GM18505 (cell line): ENCODE measurements at regions not wholly inside any gene's neighbourhood (a gene's known extent, or its start where the extent isn't known, plus 50 kb on each side); places are given as distances from the start of the nearest gene placed in this dataset.

ENCODE experiments used
- ATAC-seq: cut with Tn5 transposase; IDR thresholded peaks from one replicate; pipeline ENCODE4 v1.9.1; 2021; ENCODE audit not compliant: unreplicated experiment
- POLR2A ChIP-seq: IDR thresholded peaks from 4 replicates; pipeline ENCODE4 v1.6.1; 2011; ENCODE audit warnings: borderline replicate concordance; ENCODE audit not compliant: insufficient read depth, insufficient read length; ENCODE audit errors: extremely low read depth

DNA sequence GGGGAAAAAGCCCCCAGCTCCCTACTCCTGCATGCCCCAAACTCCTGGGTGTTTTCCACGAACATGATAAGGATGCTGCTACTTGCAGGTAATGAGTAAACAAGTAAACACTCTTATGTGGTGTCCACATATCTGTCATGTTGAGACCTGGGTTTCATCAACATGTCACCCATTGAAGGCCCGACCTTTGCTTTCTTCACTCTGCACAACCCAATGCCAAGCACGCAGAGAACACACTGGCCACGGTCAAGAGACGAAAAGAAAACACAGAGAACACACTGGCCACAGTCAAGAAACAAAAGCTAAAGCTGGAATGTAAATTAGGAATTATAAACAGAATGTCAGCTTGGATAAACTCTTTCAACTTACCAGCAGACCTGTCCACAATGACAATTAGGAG, 143.1 kb downstream of the TTC32 start:
- ATAC-seq, result no peak

DNA sequence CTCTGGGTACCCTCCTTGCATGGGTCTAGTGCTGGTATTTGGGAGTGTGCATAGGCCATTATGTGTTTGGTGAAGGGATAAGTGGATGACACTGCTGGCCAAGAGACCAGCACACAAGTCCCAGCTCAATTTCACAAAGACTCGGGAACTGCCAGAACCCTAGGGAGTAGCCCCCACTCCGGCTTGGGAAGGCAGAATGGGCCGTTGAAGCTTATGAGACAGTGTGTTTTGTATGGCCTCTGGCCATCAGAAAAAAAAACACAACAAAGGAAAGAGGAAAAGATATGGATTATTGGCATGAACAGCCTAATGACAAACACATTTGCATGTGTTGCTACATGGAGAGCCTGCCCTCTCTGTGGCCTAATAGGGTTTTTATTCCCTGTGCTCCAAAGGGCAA, 144.2 kb downstream of the TTC32 start:
- no peak for TF ChIP-seq POLR2A
- no peak for ATAC-seq

More for the DNA sequence above, 143.1 kb downstream of the TTC32 start:
- TF ChIP-seq POLR2A, result no peak

DNA sequence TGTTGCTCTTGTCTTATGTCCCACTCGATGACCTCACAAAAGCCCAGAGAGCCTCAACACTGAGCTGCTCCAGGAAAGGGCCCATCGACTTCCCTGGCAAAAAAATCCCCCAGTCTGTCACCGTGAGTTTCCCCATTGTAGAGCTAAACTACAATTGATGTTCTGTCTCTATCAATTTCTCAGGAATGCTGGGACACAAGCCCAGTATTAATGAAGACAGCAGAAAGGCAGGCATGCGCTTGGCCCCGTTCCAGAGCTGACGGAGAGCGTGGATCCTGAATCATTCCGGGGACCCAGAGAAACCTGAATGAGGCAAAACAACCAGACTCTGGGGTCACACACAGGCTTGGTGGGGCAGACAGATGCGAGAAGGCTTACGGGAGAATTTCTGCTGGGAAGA, 146.9 kb downstream of the TTC32 start:
- no peak for TF ChIP-seq POLR2A

DNA sequence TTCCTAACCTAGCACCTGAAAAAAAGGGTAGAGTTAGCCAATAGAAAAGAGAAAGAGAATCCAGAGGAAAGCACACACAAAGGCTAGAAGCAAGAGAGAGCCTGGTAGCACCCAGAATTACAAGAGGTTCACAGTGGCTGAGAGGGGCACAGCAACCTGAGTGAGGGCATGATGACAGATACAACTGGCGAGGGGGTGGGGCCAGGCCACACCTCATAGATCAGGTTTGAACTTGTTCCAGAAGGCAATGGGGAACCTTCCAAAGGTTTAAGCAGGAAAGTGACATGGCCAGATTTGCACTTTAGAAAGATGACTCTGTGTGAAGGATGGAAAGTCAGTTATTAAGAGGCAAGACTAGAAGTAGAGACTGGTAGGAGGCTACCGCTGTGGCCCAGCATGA, 148.0 kb downstream of the TTC32 start:
- ATAC-seq, result no peak
- TF ChIP-seq POLR2A, result no peak

More for the DNA sequence above, 146.9 kb downstream of the TTC32 start:
- no peak for ATAC-seq

DNA sequence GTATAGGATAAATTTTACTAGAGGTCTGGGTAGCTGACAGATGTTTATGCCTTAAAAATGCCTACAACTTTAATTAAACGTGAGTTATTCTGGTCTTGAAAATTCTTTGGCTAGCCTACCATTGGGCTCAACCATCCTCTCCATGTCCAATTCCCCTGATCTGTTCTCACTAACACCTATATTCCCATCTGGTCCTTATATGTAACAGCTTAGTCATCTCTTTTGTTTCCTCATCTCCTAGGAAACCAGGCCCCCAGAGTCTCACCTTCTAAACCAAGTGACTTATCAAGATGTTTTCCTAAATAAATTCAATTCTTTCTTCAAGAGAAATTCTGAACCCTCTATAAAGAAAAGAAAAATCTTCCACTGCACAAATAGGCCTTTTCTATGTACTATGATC, 148.5 kb downstream of the TTC32 start:
- no peak for TF ChIP-seq POLR2A
- ATAC-seq, result no peak

DNA sequence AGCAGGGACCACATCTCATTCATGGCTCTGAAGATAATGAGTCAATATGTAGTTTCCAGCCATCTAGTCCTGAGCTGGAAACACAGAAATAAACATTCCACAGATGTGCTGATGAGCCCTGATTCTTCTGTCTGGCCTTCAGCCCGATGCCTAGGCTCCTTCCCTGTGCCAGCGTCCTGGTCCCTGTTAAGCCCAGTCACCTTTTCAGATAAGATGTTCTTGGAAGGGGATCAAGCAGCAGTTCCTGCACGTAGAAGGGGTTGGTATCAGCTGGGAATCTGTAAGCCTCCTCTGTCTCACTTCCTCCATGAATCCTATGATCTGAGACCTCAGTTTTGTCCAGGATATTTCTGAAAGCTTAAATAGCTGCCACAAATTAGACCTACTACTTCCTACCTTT, 149.3 kb downstream of the TTC32 start:
- ATAC-seq, result no peak
- TF ChIP-seq POLR2A, result no peak

DNA sequence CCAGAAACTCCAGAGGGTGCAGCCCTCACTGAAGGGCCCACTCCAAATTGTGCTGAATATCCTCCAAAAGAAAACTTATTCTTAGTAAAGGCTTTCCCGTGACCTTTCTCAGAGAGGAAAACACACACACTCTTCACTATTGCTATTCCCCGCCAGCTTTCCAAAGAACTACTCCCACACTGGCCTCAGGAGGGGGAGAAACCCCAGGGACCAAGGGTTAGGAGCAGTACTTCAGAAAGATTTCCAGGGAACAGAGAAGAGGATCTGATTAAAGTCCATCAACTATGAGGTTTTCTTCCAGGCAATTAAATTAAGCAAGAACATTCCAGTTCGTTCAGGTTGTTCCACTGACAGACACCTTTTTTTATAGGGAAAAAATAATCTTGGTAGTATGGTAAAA, 150.2 kb downstream of the TTC32 start:
- TF ChIP-seq POLR2A, result no peak
- ATAC-seq, result no peak

DNA sequence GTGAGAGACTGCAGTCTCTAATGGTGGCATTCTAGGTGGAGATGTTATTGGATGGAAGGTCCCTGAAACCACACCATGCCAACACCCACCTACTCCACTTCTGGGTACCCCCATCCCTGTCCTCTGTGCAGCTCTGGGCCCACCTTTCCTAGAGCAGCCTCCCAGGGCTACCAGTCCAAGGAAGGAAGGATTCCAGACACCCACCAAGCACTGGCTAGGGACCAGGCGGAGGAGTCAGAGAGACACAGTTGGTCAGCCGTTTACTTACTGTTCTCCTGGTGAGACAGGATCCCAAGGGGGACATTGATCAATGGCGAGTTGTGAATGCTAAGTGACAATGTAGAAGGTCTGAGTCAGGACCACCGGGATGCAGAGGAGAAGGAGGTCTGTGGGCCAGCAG, 151.6 kb downstream of the TTC32 start:
- ATAC-seq, result no peak
- no peak for TF ChIP-seq POLR2A

DNA sequence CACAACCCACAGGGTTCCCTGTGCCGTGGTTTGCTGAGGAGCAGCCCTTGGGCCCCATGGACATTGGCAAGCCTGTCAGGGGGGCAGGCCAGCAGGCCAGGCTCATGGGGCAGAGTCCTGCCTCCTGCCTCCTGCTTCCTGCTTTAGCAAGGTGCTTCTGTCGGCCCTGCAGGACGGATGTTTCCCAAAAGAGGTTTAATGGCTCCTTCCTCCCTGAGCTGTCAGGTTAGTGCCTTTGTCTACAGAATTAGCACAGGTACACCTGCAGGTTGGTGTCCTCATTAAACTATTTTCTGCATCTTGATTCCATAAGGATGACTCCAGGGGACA, 152.3 kb downstream of the TTC32 start:
- ATAC-seq, result no peak
- TF ChIP-seq POLR2A, result no peak

DNA sequence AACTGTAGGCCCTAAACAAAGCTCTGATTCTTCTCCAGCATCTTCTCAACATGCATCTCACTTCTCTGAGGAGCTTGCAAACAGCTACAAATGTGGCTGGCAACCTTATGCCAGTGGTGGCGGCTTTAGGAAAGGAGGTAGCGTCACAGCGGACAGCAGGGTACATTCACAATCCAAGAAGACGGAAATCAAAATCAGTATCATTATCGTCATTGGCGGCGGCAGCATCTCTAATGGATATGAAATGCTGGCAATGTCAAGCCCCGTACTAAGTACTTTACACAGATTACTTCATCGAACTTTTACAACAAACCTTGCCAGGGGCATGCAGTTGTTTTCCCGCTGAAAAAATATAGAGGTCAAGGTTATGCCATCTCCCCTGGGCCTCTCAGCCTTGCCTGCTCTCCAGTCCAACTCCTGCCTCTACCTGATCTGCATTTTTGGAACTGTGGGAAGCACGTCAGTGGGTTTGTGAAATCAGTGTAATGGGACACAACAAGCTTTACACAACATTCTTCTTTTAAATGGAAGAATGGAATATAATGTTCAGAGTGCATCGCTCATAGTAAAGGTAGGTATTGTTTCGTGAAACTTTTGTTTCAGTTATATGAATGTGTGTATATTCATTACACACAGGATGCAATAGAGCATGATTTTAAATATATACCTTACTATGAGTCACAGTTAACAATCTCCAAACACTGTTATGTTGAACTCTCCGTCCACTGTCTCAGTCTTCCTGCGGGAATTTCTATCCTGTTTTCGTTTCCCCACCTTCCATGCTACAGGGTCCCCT, 152.9 kb downstream of the TTC32 start:
- ATAC-seq, result no peak
- TF ChIP-seq POLR2A, result no peak

DNA sequence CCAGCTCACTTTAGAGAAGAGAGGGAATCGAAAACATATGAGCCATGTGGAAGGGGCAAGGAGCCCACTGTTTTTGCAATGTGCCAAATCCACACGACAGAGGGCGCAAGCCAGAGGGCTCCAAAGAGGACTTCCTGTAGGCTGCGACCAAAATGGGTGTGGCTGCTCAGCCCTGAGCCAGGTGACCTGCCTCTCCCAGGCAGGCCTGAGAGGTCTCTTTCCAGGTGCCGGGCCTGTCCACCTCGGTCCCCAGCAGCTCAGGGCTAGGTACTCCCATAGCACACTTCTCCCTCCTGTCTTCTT, 153.8 kb downstream of the TTC32 start:
- TF ChIP-seq POLR2A, result no peak
- no peak for ATAC-seq

DNA sequence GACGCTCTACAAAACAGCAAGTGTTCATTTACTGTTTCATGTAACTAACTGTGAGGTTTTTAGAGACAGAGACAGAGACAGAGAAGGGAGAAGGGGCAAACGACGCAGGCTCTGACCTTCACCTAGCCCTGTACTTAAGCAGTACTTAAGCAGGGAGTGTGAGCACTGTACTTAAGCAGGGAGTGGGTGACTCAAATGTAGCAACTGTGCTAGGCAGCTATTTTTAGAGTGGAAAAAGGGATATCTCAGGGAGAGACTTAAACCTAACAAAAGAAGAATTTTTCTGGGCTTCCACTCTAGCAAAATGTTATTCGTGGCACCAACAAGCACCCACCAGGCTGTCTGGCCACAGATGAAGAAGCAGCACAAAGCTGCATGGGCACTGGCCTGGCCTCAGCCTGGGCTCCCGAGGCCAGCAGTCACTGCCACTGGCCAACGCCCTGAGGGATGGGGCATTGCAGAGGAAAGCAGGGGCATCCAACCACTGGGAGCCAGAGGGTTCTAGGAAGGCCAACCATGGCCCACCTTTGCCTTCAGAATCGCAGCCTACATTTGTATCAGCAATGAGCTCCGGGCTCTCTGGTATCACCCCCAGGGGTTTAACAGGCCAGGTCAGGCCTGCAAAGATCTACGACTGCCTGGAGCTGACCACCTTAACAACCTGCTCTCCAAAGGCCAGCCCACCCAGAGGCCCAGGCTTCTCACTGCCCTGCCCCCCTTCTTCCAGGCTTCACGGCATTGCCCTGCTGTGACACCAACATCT, 154.3 kb downstream of the TTC32 start:
- ATAC-seq, result no peak

DNA sequence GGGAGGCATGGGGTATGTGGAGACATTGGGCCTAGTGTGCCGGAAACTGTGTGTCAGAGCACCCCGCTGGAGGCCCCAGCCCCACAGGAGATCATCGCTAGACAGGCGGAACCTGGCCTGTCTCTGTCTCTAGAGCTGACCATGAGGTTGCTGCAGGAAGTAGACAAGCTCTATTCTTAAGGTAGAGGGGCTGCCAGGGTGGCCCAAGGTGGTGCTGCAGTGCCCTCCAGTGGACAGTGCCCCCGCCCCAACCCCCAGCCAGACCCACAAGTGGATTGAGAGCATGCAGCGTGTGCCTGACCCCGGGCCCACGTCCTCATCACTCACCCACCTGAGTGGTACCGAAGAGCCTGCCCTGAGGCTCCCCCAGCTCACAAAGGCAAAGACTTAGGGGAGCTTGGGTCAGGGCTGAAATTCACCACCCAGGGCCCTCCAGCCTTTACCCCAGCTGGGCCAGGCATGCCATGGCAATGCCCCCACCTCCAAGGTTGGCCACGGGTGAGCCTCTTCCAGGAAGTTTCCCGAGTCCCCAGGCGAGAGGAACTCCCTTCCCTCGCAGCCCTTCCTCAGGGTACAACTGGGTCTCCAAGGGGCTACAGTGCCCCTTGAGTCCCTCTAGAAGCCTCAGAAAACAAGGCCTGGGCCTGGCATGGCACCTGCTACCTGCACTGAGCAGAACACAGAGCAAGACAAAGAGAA, 155.0 kb downstream of the TTC32 start:
- no peak for ATAC-seq
- no peak for TF ChIP-seq POLR2A

More for the DNA sequence above, 154.3 kb downstream of the TTC32 start:
- no peak for TF ChIP-seq POLR2A

DNA sequence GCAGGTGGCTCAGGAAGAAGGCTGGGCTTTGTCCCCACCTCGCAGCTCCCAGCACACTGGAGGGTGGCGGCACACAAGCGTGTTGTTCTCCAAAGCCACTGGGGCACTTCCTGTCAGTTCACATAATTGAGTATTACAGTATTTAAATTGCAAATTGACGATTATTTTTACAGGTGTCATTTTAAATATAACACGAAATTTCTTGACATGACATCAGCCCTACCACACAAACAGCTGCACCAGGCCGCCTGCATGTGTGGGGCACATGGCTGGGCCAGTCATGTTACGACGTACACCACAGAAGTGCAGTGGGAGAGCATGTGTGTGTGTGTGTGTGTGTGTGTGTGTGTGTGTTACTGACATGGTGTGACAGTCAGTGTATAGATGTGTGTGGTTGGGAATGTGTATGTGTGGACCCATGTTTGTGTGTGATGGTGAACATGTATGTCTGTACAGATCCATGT, 155.6 kb downstream of the TTC32 start:
- ATAC-seq, result no peak
- TF ChIP-seq POLR2A, result no peak

DNA sequence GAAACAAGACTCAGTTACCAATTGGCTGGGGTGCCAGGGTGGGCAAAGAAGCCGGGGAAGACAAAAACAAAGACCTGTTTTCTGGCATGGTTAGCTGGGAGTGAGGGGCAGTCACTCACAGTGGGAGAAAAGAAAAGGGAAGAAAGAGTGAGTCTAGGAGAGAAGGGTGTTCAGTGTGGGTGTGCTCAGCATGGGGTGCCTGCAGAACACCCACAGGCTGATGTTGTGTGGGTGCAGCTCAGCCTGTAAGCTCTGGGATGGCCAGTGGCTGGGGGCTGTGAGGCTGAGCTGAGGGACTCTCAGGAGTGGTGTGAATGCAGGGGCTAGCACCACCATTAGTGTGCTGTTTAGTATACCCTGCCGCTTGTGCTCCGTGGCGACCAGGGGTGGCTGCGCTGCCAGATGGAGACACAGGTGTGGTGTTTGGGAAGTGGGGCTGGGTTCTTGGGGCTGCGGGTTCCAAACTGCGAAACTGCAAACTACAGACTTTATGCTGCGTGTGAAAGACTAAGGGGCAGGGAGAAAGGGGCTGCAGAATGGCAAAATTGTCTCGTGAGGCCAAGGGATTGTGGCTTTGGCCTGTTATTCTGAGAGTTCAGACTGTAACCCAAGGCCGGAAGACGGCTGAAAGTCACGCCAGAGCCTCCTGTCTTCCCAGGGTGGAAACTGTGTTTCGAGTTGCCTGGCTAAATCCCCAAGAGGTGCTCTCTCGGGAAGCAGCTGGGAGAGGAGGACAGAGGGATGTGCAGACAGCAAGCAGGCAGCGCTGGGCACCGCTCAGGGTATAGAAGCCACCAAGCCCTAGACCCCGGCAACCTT, 156.3 kb downstream of the TTC32 start:
- ATAC-seq, result no peak
- no peak for TF ChIP-seq POLR2A
